ENCODE measurements at regions not wholly inside any gene's neighbourhood (a gene's known extent, or its start where the extent isn't known, plus 50 kb on each side); places are given as distances from the start of the nearest gene placed in this dataset.

DNA sequence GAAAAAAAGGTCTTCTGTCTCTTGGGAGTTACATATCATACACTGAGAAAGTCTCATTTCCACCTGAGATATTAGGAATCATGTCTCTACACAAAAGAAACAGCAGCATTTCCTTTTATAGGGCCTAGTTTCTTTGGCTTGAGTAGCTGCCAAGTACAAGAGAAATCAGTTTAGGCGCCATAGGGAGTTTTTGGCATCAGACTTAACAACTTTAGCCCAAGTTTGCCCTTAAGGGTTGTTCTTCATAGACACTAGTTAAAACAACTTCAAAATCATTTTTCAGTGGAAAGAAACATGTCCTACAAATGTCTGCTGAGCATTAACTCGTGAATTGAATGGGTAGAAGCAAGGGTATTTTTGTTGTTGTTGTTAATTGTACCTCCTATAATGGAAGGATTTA lies 587.0 kb upstream of the DSEL start:
- TF ChIP-seq POLR2A (IDR thresholded peaks at IDR 0.05) (no peak), EP300 (IDR thresholded peaks at IDR 0.05) (no peak), POLR2AphosphoS5 (IDR thresholded peaks at IDR 0.05) (no peak)
- TF ChIP-seq, protein P1, sequence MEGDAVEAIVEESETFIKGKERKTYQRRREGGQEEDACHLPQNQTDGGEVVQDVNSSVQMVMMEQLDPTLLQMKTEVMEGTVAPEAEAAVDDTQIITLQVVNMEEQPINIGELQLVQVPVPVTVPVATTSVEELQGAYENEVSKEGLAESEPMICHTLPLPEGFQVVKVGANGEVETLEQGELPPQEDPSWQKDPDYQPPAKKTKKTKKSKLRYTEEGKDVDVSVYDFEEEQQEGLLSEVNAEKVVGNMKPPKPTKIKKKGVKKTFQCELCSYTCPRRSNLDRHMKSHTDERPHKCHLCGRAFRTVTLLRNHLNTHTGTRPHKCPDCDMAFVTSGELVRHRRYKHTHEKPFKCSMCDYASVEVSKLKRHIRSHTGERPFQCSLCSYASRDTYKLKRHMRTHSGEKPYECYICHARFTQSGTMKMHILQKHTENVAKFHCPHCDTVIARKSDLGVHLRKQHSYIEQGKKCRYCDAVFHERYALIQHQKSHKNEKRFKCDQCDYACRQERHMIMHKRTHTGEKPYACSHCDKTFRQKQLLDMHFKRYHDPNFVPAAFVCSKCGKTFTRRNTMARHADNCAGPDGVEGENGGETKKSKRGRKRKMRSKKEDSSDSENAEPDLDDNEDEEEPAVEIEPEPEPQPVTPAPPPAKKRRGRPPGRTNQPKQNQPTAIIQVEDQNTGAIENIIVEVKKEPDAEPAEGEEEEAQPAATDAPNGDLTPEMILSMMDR (IDR thresholded peaks at IDR 0.05) = no peak

Measured in upper lobe of left lung (tissue), 4 donors.